Inflammatory macrophage treated with lipopolysaccharide for 4 hours (primary cell): ENCODE measurements at regions not wholly inside any gene's neighbourhood (a gene's known extent, or its start where the extent isn't known, plus 50 kb on each side); places are given as distances from the start of the nearest gene placed in this dataset.
"Not testable (repeated sequence)": the region's sequence is repeated elsewhere in the genome, so short reads cannot be mapped to it uniquely, and the experiment has no call there.

ENCODE experiments used
- DNase-seq: peaks from one replicate; pipeline ENCODE4 v3.0.0-alpha.2; 2020

- DNase-seq = not testable (repeated sequence)
These were observed 1304.4 kb downstream of the ROBO2 start for GRCh38 chr3:78344267-78344666.

- DNase-seq = no peak
These were observed 1305.0 kb downstream of the ROBO2 start for GRCh38 chr3:78344918-78345317.

GRCh38 chr3:78347176-78347575 lies 1307.3 kb downstream of the ROBO2 start:
- DNase-seq = no peak

DNA sequence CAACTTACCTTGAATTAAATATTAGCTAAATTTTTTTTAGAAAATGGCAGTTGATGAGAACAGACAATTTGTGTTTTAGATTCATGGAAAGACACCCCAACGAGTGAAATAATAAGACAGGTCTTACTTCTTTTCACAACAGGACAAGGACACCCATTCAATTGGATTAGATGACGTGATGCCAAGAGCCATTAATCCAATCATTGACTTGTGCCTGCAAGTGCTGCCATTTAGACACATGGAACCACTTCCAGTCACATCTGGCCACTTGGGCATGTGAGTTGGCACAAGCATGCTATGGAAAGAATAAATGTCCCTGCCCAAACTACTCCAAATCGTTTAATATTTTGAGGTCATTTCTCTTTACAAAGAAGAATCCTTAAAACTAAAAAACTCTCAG lies 1308.8 kb downstream of the ROBO2 start:
- no peak for DNase-seq

DNA sequence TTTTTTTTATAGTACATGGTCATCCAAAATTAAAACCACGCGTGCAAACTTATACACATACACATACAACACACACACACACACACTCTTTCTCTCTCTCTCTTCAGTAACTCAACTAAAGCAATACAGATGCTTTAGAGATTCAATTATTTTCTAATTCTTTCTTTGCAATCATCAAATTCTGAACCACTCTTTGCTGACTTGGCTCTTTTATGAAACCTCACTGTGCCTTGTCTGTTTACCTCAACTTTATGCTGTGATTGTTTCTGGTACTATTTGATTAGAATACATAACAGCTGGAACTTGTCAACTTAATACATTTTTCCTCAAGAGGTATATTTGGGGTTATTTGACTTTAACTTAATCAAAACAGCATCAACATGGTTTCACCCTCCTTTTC lies 1309.7 kb downstream of the ROBO2 start:
- no peak for DNase-seq

DNA sequence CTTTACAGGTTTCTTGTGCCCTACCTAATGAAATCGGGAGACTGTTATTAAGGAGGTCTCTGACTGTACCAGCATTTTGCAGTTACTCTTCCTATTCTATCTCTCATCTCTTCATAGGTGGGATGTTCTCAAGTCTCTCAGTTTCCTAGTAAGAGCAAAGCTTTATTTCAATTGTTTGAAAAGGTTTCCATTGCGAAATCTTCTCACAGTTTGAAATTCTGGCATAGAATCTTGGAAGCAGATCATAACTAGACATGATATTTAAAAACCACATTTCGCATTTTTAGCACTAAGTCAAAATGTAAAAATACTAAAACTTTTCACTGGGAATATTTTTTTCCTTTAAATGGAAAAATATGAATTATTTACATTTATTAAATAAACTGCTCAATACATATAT lies 1311.4 kb downstream of the ROBO2 start:
- no peak for DNase-seq

DNA sequence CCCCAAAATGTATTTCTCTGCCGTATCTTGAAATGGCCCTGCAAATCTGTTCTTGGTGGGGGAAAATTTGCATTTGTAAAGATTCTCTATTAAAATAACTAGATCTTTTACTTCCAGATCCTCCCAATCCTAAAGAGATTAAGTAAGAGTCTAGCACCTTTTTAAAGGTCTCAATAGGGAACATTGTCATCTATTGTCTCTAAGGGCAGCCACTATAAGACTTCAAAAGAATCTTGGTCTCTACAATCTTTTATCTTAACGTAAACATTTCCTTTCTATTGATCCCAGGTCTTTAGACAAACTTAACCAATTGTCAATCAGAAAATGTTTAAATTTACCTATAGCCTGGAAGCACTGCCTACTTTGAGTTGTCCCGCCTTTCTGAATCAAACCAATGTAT lies 1313.3 kb downstream of the ROBO2 start:
- DNase-seq = no peak

- DNase-seq = no peak
These were observed 1321.0 kb downstream of the ROBO2 start for GRCh38 chr3:78360849-78361248.

GRCh38 chr3:78368636-78369345 lies 1328.9 kb downstream of the ROBO2 start:
- no peak for DNase-seq

- DNase-seq = no peak
These were observed 1350.3 kb downstream of the ROBO2 start for GRCh38 chr3:78390221-78390620.

- no peak for DNase-seq
These were observed 1358.5 kb downstream of the ROBO2 start for GRCh38 chr3:78398401-78398800.

DNA sequence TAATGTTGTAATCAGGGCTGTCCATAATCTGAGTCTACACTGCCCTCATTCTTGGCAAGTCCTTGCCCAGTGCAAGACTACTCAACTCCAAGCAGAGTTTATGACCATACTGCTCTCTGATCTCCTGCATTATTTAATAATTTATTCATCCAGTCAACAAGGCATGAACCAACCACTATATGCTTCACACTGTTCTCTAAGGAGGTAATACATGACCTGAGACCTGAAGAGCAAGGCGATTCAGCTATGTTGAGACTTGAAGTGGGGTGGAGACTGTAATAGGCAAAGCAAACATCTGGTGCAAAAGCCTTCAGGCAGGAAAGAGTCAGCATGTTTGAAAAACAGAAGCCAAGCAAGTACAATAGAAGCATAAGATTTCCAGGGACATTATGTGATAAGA lies 1362.8 kb downstream of the ROBO2 start:
- no peak for DNase-seq

GRCh38 chr3:78405745-78406144 lies 1362.1 kb downstream of the ROBO1 start:
- no peak for DNase-seq

- no peak for DNase-seq
These were observed 1361.4 kb downstream of the ROBO1 start for GRCh38 chr3:78406396-78406795.

GRCh38 chr3:78410077-78410476 lies 1357.7 kb downstream of the ROBO1 start:
- no peak for DNase-seq

- DNase-seq = no peak
These were observed 1353.5 kb downstream of the ROBO1 start for GRCh38 chr3:78414261-78414660.

DNA sequence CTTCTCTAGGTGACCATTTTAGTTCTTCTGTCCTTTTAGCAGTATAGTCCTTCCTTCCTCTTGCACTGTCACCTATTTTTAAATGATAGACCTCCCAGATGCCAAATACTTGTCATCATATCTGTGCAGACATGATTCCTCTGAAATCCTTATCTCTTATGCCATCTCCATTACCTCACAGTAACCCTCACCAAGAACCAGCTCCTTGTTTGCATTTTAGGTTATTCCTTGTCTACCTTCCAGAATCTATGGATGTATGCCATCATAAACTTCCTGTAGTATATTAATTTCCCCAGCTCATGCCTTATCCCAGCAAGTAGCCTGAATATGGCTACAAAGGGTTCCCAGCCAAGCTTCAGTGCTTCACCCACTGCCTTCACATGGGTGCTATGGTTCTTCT lies 1347.2 kb downstream of the ROBO1 start:
- DNase-seq = no peak

- no peak for DNase-seq
These were observed 1346.4 kb downstream of the ROBO1 start for GRCh38 chr3:78421247-78421966.

DNA sequence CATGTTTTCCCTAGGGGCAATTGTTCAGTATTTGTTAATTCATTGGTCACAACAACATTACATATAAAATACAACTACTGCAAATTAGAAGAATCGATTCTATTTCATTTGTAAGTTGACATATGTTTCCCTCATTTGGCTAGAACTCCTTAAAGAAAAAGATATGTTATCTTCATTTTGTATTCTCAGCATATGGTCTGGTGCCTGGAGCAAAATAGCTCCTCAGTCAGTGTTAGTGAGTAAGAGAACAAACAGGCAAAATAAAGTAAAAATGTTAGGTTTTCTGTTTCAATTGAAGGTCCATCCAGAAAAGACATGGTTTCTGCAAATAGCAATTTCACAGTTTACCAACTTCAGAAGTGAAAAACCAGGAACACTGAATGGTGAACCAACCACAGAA lies 1343.1 kb downstream of the ROBO1 start:
- DNase-seq = no peak

GRCh38 chr3:78426454-78426853 lies 1341.3 kb downstream of the ROBO1 start:
- no peak for DNase-seq

- no peak for DNase-seq
These were observed 1340.5 kb downstream of the ROBO1 start for GRCh38 chr3:78427303-78427702.

- no peak for DNase-seq
These were observed 1337.1 kb downstream of the ROBO1 start for GRCh38 chr3:78430741-78431140.

DNA sequence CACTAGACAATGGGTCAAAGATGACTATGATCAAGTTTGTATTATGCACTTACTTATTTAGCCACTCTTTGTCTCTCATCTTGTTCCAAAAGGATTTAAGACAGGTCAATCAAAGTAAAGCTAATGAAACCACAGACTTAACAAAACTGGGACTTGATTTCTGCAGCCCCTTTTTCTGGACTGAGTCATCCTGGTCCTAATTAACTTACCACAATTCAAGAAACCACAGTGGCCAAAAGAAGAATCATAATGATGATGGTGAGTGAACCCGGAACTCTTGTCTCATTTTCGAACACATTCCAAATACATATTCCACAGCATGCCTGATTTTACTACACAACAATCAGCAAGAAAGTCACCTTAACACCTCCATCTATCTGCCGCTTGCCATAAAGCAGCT lies 1333.0 kb downstream of the ROBO1 start:
- no peak for DNase-seq

GRCh38 chr3:78455166-78455565 lies 1312.6 kb downstream of the ROBO1 start:
- no peak for DNase-seq
